PFSK-1 (cell line): ENCODE measurements at regions not wholly inside any gene's neighbourhood (a gene's known extent, or its start where the extent isn't known, plus 50 kb on each side); places are given as distances from the start of the nearest gene placed in this dataset.

Experiments used
- FOXP2 ChIP-seq: optimal IDR thresholded peaks from 2 replicates; pipeline ENCODE3; 2011; ENCODE audit warnings: borderline replicate concordance, control low read depth, inconsistent platforms; ENCODE audit not compliant: insufficient read depth; ENCODE audit errors: extremely low read length, extremely low read depth
- POLR2AphosphoS5 ChIP-seq: IDR thresholded peaks from 2 replicates; pipeline ENCODE4 v1.6.1; 2012; ENCODE audit warnings: low read depth, mild to moderate bottlenecking, control low read depth, low read length, moderate library complexity
- REST ChIP-seq, 2 experiments: IDR thresholded peaks; 2 replicates each; pipeline versions ENCODE4 v1.6.1 to v1.8.0; 2011 to 2012; ENCODE audit warnings: low read depth in 2 of 2, low read length in 2 of 2, control low read depth in 1 of 2, inconsistent platforms in 1 of 2, mild to moderate bottlenecking in 1 of 2, moderate library complexity in 1 of 2; ENCODE audit not compliant: insufficient read depth in 1 of 2
- SIN3A ChIP-seq: IDR thresholded peaks from 2 replicates; pipeline ENCODE4 v1.6.1; 2012; ENCODE audit warnings: mild to moderate bottlenecking, low read length, moderate library complexity, borderline replicate concordance; ENCODE audit not compliant: insufficient read depth
- TAF1 ChIP-seq: IDR thresholded peaks from 2 replicates; pipeline ENCODE4 v1.6.1; 2012; ENCODE audit warnings: low read length, control low read depth, borderline replicate concordance; ENCODE audit not compliant: insufficient read depth

- no peak for TF ChIP-seq REST (IDR thresholded peaks at IDR 0.05; ENCODE audit: insufficient read depth in 1 of 2, low read depth in 2 of 2, low read length in 2 of 2)
- no peak for TF ChIP-seq POLR2AphosphoS5
- TF ChIP-seq TAF1 = no peak
- no peak for TF ChIP-seq FOXP2
- TF ChIP-seq SIN3A = no peak
Observed at GRCh38 chr12:105575235-105575634, 244.7 kb downstream of the C12orf75 start.
